ENCODE measurements at regions not wholly inside any gene's neighbourhood (a gene's known extent, or its start where the extent isn't known, plus 50 kb on each side); places are given as distances from the start of the nearest gene placed in this dataset.

DNA sequence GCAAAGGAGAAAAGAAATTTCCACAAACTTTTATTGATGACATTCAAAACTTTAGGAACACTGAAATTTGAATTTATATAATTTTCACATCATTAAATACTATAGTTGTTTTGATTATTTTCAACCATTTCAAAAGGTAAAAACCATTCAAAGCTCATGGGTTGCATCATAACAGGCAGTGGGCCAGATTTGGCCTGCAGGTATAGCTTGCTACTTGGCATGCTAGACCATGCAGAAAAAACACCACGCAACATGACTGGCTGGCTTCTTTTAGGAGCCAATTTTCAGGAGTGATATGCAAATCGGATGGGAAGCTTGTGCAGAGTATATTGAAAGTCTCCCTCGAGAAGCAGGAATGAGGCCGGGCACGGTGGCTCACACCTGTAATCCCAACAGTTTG, 144.8 kb downstream of the GLUL start:
- ATAC-seq (ENCODE audit: low FRiP score in 2 of 2) (no peak), DNase-seq (no peak)
- Histone ChIP-seq H3K4me3 (no peak overlapping the region), H3K9me3 (no peaks in the 10 kb centered on the region), H3K36me3 (no peaks in the 10 kb centered on the region), H3K27me3 (no peaks in the 10 kb centered on the region), H3K4me1 (peaks cover 0 to 2% (median 0%) of the 10 kb centered on the region in 4 donors), H3K27ac (no peak overlapping the region)
- TF ChIP-seq, protein P1, sequence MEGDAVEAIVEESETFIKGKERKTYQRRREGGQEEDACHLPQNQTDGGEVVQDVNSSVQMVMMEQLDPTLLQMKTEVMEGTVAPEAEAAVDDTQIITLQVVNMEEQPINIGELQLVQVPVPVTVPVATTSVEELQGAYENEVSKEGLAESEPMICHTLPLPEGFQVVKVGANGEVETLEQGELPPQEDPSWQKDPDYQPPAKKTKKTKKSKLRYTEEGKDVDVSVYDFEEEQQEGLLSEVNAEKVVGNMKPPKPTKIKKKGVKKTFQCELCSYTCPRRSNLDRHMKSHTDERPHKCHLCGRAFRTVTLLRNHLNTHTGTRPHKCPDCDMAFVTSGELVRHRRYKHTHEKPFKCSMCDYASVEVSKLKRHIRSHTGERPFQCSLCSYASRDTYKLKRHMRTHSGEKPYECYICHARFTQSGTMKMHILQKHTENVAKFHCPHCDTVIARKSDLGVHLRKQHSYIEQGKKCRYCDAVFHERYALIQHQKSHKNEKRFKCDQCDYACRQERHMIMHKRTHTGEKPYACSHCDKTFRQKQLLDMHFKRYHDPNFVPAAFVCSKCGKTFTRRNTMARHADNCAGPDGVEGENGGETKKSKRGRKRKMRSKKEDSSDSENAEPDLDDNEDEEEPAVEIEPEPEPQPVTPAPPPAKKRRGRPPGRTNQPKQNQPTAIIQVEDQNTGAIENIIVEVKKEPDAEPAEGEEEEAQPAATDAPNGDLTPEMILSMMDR (IDR thresholded peaks at IDR 0.05): no peak
- TF ChIP-seq POLR2A (IDR thresholded peaks at IDR 0.05): no peak
- TF ChIP-seq EP300 (IDR thresholded peaks at IDR 0.05): no peak
- no peak for TF ChIP-seq POLR2AphosphoS5 (IDR thresholded peaks at IDR 0.05)
- 72 to 77% methylated on average over 5 of the region's 5 CpGs for WGBS, 2 donors

DNA sequence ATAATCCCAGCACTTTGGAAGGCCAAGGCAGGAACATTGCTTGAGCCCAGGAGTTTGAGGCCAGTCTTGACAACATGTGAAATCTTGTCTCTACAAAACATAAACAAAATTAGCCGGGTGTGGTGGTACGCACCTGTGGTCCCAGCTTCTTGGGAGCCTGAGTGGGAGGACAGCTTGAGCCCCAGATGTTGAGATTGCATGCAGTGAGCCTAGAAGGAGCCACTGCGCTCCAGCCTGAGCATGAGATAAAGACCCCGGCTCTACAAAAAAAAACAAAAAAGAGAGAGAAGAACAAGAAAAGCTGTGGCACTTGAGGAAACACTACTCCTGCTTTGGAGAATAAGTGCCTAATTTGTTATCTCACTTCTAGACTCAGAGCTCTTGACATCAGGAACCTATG, 146.6 kb downstream of the GLUL start:
- Histone ChIP-seq H3K27ac (no peak overlapping the region), H3K36me3 (no peaks in the 10 kb centered on the region), H3K9me3 (no peaks in the 10 kb centered on the region), H3K4me1 (peaks cover 0 to 2% (median 0%) of the 10 kb centered on the region in 4 donors), H3K27me3 (no peaks in the 10 kb centered on the region), H3K4me3 (no peak overlapping the region)
- ATAC-seq (ENCODE audit: low FRiP score in 2 of 2): no peak
- DNase-seq: no peak
- 91 to 96% methylated on average over 4 of the region's 4 CpGs for WGBS, 2 donors
- TF ChIP-seq POLR2A (IDR thresholded peaks at IDR 0.05): no peak
- no peak for TF ChIP-seq EP300 (IDR thresholded peaks at IDR 0.05)
- TF ChIP-seq, protein P1 (IDR thresholded peaks at IDR 0.05): no peak
- TF ChIP-seq POLR2AphosphoS5 (IDR thresholded peaks at IDR 0.05): no peak

DNA sequence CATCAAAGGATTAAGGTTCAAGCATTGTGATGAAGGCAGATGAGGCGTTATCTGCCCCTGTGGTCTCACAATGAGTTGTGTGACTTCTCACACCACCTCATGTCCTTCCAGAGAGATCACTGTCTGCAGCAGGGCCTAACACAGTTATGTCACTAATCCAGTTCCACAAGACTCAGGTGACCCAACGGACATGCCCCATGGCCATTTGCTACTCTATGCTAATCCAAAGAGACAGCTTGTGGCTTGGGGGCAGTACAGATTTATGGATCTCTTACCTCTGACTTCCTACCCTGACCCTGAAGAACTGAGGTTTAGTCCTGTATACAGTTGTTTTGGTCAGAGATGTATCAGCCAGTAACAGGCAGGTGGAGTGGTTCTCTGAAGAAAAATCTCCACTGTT, 147.1 kb downstream of the GLUL start:
- Histone ChIP-seq H3K36me3 (no peaks in the 10 kb centered on the region), H3K4me1 (peaks cover 0 to 2% (median 0%) of the 10 kb centered on the region in 4 donors), H3K4me3 (no peak overlapping the region), H3K9me3 (no peaks in the 10 kb centered on the region), H3K27ac (no peak overlapping the region), H3K27me3 (no peaks in the 10 kb centered on the region)
- ATAC-seq (ENCODE audit: low FRiP score in 2 of 2) (no peak), DNase-seq (no peak)
- TF ChIP-seq POLR2AphosphoS5 (IDR thresholded peaks at IDR 0.05) (no peak), POLR2A (IDR thresholded peaks at IDR 0.05) (no peak), EP300 (IDR thresholded peaks at IDR 0.05) (no peak)
- TF ChIP-seq, protein P1 (IDR thresholded peaks at IDR 0.05): no peak
- WGBS, 2 donors: 97 to 98% methylated on average over 2 of the region's 2 CpGs

DNA sequence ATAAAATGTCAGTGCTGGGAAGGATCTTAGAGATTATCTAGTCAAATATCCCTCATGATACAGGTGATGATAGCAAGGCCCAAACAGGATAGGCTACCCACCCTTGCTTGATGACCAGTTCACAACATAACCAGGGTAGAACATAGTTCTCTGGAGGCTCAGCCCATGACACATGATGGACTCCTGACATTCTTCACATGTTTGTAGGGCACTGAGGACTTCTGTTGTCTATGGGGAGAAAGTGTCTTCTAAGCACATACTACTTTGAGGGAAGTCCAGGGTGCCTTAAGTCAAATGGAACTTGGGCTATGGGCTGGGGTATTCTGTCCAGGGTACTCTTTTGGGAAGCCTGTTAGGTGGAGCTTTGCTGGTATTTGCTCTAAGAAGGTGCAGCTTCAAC, 148.9 kb downstream of the GLUL start:
- H3K4me3 ChIP-seq: no peak overlapping the region
- no peak for TF ChIP-seq POLR2A (IDR thresholded peaks at IDR 0.05)
- no peak for TF ChIP-seq POLR2AphosphoS5 (IDR thresholded peaks at IDR 0.05)
- TF ChIP-seq, protein P1 (IDR thresholded peaks at IDR 0.05): no peak
- no peak for TF ChIP-seq EP300 (IDR thresholded peaks at IDR 0.05)
- H3K36me3 ChIP-seq: no peaks in the 10 kb centered on the region
- no peaks in the 10 kb centered on the region for H3K4me1 ChIP-seq
- no peak for ATAC-seq (ENCODE audit: low FRiP score in 2 of 2)
- no peaks in the 10 kb centered on the region for H3K27me3 ChIP-seq
- H3K9me3 ChIP-seq: no peaks in the 10 kb centered on the region
- no peak for DNase-seq
- no peak overlapping the region for H3K27ac ChIP-seq

DNA sequence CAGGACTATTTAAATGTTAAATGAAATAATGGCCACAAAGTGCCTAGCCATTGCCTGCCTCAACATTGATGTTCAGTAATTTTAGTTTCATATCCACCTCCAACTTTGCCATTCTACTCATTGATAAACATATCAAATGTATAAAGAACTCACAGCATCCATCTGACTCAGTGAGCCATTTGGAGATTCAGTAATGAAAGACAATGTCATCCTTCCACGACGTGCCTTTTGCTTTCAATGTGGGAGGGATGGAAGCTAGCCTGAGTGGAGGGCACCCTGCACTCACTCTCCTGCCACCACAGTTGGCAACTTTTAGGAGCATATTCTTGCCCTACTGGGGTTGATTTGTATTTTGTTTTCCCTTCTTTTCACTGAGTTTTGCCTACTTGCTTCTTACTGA, 151.5 kb downstream of the GLUL start:
- no peak overlapping the region for H3K27ac ChIP-seq
- no peaks in the 10 kb centered on the region for H3K27me3 ChIP-seq
- WGBS, 2 donors: 81 to 93% methylated on average over 2 of the region's 2 CpGs
- H3K36me3 ChIP-seq: no peaks in the 10 kb centered on the region
- no peaks in the 10 kb centered on the region for H3K9me3 ChIP-seq
- no peak for TF ChIP-seq EP300 (IDR thresholded peaks at IDR 0.05)
- TF ChIP-seq, protein P1 (IDR thresholded peaks at IDR 0.05): no peak
- TF ChIP-seq POLR2A (IDR thresholded peaks at IDR 0.05): no peak
- TF ChIP-seq POLR2AphosphoS5 (IDR thresholded peaks at IDR 0.05): no peak
- H3K4me3 ChIP-seq: no peak overlapping the region
- ATAC-seq (ENCODE audit: low FRiP score in 2 of 2): no peak
- no peak for DNase-seq
- H3K4me1 ChIP-seq: peaks cover 7 to 12% (median 10%) of the 10 kb centered on the region in 4 donors

All from upper lobe of left lung (tissue), 6 donors.